IPS-NIHi11 (cell line): ENCODE measurements at regions not wholly inside any gene's neighbourhood (a gene's known extent, or its start where the extent isn't known, plus 50 kb on each side); places are given as distances from the start of the nearest gene placed in this dataset.

Experiments used
- DNase-seq: peaks from one replicate; pipeline ENCODE4 v3.0.0; 2012; ENCODE audit warnings: mixed read lengths, low spot score

DNA sequence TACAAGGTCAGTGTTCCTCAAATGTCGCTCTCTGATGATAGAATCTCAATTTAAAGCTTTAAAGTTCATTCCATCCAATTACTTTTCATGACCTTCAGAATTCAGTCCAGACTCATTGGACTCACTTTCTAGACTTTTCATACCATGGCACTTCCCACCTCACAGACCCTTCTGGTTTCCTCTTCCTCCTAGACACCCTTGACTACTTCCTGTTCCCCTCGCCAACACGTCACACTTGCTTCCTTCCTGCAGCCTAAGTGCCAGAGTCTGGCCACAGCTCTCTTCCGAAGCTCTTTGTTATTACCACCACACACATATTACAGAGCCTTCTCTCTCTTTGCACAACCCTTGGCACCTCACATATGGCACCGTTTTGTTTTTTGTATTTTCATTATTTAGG lies 59.1 kb upstream of the UMPS start:
- no peak for DNase-seq

- DNase-seq = no peak
Measured at GRCh38 chr3:124674336-124674735, 55.9 kb upstream of the UMPS start.

DNA sequence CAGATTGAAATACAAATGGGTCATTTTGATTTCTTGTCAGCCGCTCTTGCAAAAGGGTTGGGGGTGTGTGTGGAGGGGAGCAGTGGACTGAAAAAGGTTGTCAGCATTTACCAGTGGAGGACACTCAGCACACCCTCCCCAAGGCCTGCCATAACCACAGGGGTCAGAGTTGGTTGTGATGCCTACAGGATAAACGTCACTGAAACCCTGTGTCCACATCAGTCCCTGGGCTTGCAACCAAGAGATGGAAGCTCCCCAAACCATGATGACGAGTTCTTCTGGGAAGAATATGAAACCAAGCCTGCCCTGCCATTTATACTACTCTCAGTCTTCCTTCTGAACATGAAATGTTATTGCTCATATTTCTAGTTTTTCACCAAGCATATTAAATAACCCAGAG lies 54.0 kb upstream of the UMPS start:
- DNase-seq = no peak

DNA sequence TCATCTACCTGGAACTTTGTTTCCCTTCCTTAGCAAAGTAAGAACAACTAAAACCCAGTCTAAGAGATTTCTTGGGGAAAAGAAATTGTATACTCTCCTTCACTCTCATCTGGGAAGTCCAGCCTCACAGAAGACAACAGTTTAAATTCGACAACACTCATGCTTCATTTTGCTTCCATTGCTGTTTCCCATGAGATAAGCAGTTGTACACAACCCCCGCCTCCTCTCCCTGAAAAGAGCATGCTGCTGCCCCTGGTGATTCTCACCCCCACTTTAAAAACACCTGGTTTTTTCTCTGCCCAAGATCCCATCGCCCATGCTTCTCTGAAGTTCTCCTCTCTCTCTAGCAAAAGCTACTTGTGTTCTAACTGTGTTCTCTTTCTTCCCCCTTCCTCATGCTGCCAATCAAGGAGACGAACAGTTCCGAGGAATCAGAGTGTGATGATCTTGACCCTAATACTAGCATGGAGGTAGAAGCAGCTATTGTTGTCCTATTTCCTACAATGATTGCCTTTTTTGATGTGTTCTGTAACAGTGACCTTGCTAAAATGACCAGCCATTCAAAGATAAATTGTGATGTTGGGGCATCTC lies 51.1 kb upstream of the UMPS start:
- DNase-seq = no peak
